SK-N-SH treated with all-trans-retinoic acid at 6 μM for 48 hours (cell line): ENCODE measurements at regions not wholly inside any gene's neighbourhood (a gene's known extent, or its start where the extent isn't known, plus 50 kb on each side); places are given as distances from the start of the nearest gene placed in this dataset.

Experiments
- ATAC-seq: fragments of 200-7000 bp; cut with Tn5 transposase; 3 replicates; pipeline ENCODE4 v1.9.1; 2020; ENCODE audit warnings: mild to moderate bottlenecking, moderate library complexity
- ARNTL ChIP-seq: fragments of 450-650 bp; formaldehyde crosslinking; IDR thresholded peaks from 2 replicates; pipeline ENCODE4 v1.5.0; 2020; ENCODE audit warnings: low read depth, mild to moderate bottlenecking, moderate library complexity, borderline replicate concordance
- BACH2 ChIP-seq: fragments of 250-450 bp; sonication (Bioruptor Pico); IDR thresholded peaks from 2 replicates; pipeline ENCODE4 v1.9.0; 2021; ENCODE audit warnings: mild to moderate bottlenecking, borderline replicate concordance
- CSDC2 ChIP-seq: fragments of 250-450 bp; sonication (Bioruptor Pico); IDR thresholded peaks from 2 replicates; pipeline ENCODE4 v1.5.0; 2020; ENCODE audit warnings: mild to moderate bottlenecking, moderate library complexity
- ESRRG ChIP-seq: fragments of 250-450 bp; sonication (Bioruptor Pico); IDR thresholded peaks from 2 replicates; pipeline ENCODE4 v1.6.1; 2021; ENCODE audit warnings: mild to moderate bottlenecking
- GLIS3 ChIP-seq: fragments of 250-450 bp; sonication (Bioruptor Pico); IDR thresholded peaks from 2 replicates; pipeline ENCODE4 v1.5.0; 2020; ENCODE audit warnings: mild to moderate bottlenecking, moderate library complexity
- ISL1 ChIP-seq: fragments of 250-450 bp; sonication (Bioruptor Pico); IDR thresholded peaks from 2 replicates; pipeline ENCODE4 v2.1.2; 2022; ENCODE audit warnings: mild to moderate bottlenecking, moderate library complexity
- OSR1 ChIP-seq: fragments of 250-450 bp; sonication (Bioruptor Pico); IDR thresholded peaks from 2 replicates; pipeline ENCODE4 v1.8.0; 2022; ENCODE audit warnings: moderate library complexity, mild to moderate bottlenecking, inconsistent platforms
- PATZ1 ChIP-seq: fragments of 250-450 bp; sonication (Bioruptor Pico); IDR thresholded peaks from 2 replicates; pipeline ENCODE4 v1.8.0; 2020; ENCODE audit warnings: mild to moderate bottlenecking, moderate library complexity, borderline replicate concordance
- POU6F1 ChIP-seq: fragments of 250-450 bp; sonication (Bioruptor Pico); IDR thresholded peaks from 2 replicates; pipeline ENCODE4 v1.8.0; 2021; ENCODE audit warnings: low read depth, mild to moderate bottlenecking, moderate library complexity, borderline replicate concordance
- PPARA ChIP-seq: fragments of 250-450 bp; sonication (Bioruptor Pico); IDR thresholded peaks from 2 replicates; pipeline ENCODE4 v1.5.0; 2020; ENCODE audit warnings: mild to moderate bottlenecking, borderline replicate concordance
- RARB ChIP-seq: fragments of 250-450 bp; sonication (Bioruptor Pico); IDR thresholded peaks from 2 replicates; pipeline ENCODE4 v1.8.0; 2021; ENCODE audit warnings: mild to moderate bottlenecking, moderate library complexity
- SNAI2 ChIP-seq: fragments of 250-450 bp; sonication (Bioruptor Pico); IDR thresholded peaks from 2 replicates; pipeline ENCODE4 v1.5.0; 2020; ENCODE audit warnings: mild to moderate bottlenecking, moderate library complexity
- TCF4 ChIP-seq: fragments of 250-450 bp; sonication (Bioruptor Pico); IDR thresholded peaks from 2 replicates; pipeline ENCODE4 v1.8.0; 2021; ENCODE audit warnings: mild to moderate bottlenecking, moderate library complexity, borderline replicate concordance
- TOX ChIP-seq: fragments of 250-450 bp; sonication (Bioruptor Pico); IDR thresholded peaks from 2 replicates; pipeline ENCODE4 v1.8.0; 2021; ENCODE audit warnings: mild to moderate bottlenecking, moderate library complexity, borderline replicate concordance
- ZC3H10 ChIP-seq: fragments of 250-450 bp; sonication (Bioruptor Pico); IDR thresholded peaks from 2 replicates; pipeline ENCODE4 v1.5.1; 2021; ENCODE audit warnings: mild to moderate bottlenecking, moderate library complexity
- ZFP3 ChIP-seq: fragments of 250-450 bp; sonication (Bioruptor Pico); IDR thresholded peaks from 2 replicates; pipeline ENCODE4 v1.5.0; 2020; ENCODE audit warnings: mild to moderate bottlenecking, moderate library complexity
- ZFP30 ChIP-seq: fragments of 450-650 bp; formaldehyde crosslinking; IDR thresholded peaks from 2 replicates; pipeline ENCODE4 v1.5.0; 2022; ENCODE audit warnings: mild to moderate bottlenecking, moderate library complexity
- ZNF565 ChIP-seq: fragments of 450-650 bp; formaldehyde crosslinking; conservative IDR thresholded peaks from 2 replicates; pipeline ENCODE4 v1.5.0; 2020; ENCODE audit warnings: low read depth, mild to moderate bottlenecking, moderate library complexity
- ZNF70 ChIP-seq: fragments of 450-650 bp; formaldehyde crosslinking; IDR thresholded peaks from 2 replicates; pipeline ENCODE4 v1.5.0; 2020; ENCODE audit warnings: mild to moderate bottlenecking, moderate library complexity
- ZNF8 ChIP-seq: fragments of 450-650 bp; formaldehyde crosslinking; IDR thresholded peaks from 2 replicates; pipeline ENCODE4 v1.5.0; 2020; ENCODE audit warnings: mild to moderate bottlenecking, moderate library complexity
- TF ChIP-seq, protein P1 (sequence below): fragments of 250-450 bp; sonication (Bioruptor Pico); IDR thresholded peaks from 2 replicates; pipeline ENCODE4 v1.5.1; 2020; ENCODE audit warnings: low read depth, mild to moderate bottlenecking, moderate library complexity
- TF ChIP-seq, protein P2 (sequence below): fragments of 250-450 bp; sonication (Bioruptor Pico); IDR thresholded peaks from 2 replicates; pipeline ENCODE4 v1.5.0; 2020; ENCODE audit warnings: mild to moderate bottlenecking, moderate library complexity

DNA sequence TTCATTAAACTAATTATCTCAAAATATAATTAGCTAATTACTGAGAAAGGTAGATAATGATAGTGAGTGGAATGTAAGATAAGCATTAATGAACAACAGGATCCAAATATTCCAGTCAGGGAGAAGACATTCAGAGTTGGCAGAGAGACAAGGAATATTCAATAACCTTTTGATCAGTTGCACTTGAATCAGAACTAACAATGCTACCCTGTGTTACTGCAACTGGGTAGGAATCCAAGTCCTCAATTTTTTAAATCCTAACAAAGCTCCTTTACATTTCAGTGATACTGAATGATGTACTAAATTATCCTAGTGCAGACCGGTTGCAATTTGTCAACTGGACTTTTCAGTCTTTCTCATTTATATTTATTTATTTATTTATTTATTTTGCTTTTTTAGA lies 107.1 kb upstream of the MIR17HG start:
- no peak for ATAC-seq
- peak; percentile 72 for TF ChIP-seq ISL1 (CRISPR knock-in tag)
- no peak for TF ChIP-seq TCF4 (CRISPR knock-in tag)

DNA sequence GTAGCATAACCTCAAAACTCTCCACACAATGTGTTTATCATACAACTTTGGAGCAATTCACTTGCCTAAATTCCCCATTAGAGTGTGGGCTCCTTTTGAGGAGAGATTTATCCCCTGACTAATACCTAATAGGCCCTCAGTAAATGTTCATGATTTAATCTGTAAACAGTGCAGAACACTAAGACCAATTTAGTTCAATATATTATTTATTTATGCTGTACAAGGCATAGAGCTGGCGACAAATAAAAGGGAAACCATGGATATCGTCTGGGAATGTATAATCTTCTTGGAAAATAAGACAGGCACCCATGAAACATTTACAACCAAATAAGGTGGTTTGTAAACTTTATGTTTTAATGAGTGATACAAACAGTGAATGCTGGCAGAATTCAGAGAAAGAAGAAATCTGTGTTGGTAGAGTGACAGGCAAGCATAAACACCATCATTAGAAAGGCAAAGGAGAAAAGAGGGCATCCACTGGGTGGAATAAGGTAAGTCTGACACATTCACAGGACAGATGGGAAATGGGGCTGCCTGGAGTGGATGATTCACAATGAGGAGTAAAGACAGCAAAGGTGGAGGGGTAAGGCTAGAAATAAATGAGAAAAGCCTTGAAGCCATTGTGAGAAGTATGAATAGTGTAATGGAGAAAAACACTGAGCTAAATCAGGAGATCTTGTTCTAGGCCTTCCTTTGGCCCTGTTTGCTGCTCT lies 106.1 kb upstream of the MIR17HG start:
- no peak; the same call in 2 of the 3 replicates for ATAC-seq
- TF ChIP-seq ESRRG (CRISPR knock-in tag): no peak
- TF ChIP-seq ISL1 (CRISPR knock-in tag): no peak
- no peak for TF ChIP-seq TCF4 (CRISPR knock-in tag)
- TF ChIP-seq, protein P1, sequence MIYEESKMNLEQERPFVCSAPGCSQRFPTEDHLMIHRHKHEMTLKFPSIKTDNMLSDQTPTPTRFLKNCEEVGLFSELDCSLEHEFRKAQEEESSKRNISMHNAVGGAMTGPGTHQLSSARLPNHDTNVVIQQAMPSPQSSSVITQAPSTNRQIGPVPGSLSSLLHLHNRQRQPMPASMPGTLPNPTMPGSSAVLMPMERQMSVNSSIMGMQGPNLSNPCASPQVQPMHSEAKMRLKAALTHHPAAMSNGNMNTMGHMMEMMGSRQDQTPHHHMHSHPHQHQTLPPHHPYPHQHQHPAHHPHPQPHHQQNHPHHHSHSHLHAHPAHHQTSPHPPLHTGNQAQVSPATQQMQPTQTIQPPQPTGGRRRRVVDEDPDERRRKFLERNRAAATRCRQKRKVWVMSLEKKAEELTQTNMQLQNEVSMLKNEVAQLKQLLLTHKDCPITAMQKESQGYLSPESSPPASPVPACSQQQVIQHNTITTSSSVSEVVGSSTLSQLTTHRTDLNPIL: no peak
- TF ChIP-seq ZFP30: no peak
- TF ChIP-seq TOX (CRISPR knock-in tag): no peak
- TF ChIP-seq BACH2 (CRISPR knock-in tag): no peak
- no peak for TF ChIP-seq RARB (CRISPR knock-in tag)
- TF ChIP-seq GLIS3: no peak

DNA sequence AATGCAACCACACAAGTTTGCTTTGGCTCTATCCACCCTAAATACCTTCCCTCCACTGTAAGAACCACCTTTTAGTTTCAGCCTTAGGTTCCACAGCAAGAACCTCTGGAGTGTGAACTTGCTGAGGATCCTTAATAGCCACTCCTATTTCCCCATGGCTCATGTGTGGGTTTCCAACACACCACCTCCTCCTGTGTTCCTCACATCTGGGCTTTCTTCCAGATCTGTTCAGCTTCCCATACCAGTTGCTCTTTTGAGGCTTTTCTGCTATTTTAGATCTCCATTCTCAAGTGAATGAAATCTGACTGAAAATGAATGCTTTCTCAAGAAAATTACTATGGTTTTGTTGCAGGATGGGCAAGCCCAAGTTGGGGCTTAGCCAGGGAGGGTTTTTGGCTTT lies 104.8 kb upstream of the MIR17HG start:
- ATAC-seq: peak; percentile 33; the same call in 1 of the 3 replicates
- TF ChIP-seq PPARA (no peak), ISL1 (CRISPR knock-in tag) (no peak), RARB (CRISPR knock-in tag) (no peak), ESRRG (CRISPR knock-in tag) (no peak), ZNF565 (no peak), SNAI2 (CRISPR knock-in tag) (no peak), GLIS3 (no peak), POU6F1 (CRISPR knock-in tag) (no peak), ZC3H10 (CRISPR knock-in tag) (no peak), ZNF70 (CRISPR knock-in tag) (no peak), TCF4 (CRISPR knock-in tag) (no peak), BACH2 (CRISPR knock-in tag) (no peak), ZFP30 (no peak)
- TF ChIP-seq, protein P2, sequence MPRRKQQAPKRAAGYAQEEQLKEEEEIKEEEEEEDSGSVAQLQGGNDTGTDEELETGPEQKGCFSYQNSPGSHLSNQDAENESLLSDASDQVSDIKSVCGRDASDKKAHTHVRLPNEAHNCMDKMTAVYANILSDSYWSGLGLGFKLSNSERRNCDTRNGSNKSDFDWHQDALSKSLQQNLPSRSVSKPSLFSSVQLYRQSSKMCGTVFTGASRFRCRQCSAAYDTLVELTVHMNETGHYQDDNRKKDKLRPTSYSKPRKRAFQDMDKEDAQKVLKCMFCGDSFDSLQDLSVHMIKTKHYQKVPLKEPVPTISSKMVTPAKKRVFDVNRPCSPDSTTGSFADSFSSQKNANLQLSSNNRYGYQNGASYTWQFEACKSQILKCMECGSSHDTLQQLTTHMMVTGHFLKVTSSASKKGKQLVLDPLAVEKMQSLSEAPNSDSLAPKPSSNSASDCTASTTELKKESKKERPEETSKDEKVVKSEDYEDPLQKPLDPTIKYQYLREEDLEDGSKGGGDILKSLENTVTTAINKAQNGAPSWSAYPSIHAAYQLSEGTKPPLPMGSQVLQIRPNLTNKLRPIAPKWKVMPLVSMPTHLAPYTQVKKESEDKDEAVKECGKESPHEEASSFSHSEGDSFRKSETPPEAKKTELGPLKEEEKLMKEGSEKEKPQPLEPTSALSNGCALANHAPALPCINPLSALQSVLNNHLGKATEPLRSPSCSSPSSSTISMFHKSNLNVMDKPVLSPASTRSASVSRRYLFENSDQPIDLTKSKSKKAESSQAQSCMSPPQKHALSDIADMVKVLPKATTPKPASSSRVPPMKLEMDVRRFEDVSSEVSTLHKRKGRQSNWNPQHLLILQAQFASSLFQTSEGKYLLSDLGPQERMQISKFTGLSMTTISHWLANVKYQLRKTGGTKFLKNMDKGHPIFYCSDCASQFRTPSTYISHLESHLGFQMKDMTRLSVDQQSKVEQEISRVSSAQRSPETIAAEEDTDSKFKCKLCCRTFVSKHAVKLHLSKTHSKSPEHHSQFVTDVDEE (CRISPR knock-in tag): no peak

GRCh38 chr13:91245288-91245687 lies 102.2 kb upstream of the MIR17HG start:
- ATAC-seq: no peak
- TF ChIP-seq ZNF70 (CRISPR knock-in tag) (no peak), OSR1 (no peak), ARNTL (CRISPR knock-in tag) (no peak), ISL1 (CRISPR knock-in tag) (no peak), ZFP3 (CRISPR knock-in tag) (no peak), TOX (CRISPR knock-in tag) (no peak), BACH2 (CRISPR knock-in tag) (no peak), ESRRG (CRISPR knock-in tag) (no peak), POU6F1 (CRISPR knock-in tag) (no peak), ZNF8 (CRISPR knock-in tag) (no peak), PATZ1 (CRISPR knock-in tag) (no peak), ZFP30 (no peak), CSDC2 (CRISPR knock-in tag) (no peak), PPARA (no peak), GLIS3 (no peak)
- TF ChIP-seq, protein P1: no peak
